ENCODE measurements at regions not wholly inside any gene's neighbourhood (a gene's known extent, or its start where the extent isn't known, plus 50 kb on each side); places are given as distances from the start of the nearest gene placed in this dataset.

GRCh38 chr11:130631119-130631518 lies 182.7 kb downstream of the ADAMTS15 start:
- intact Hi-C loops (cut with DNase I): no loop called here
- DNase-seq (ENCODE audit: low spot score) (no peak), ATAC-seq (no peak)

- intact Hi-C loops (cut with DNase I): no loop called here
- DNase-seq (ENCODE audit: low spot score) (no peak), ATAC-seq (no peak)
Observed at GRCh38 chr11:130633466-130633865, 185.0 kb downstream of the ADAMTS15 start.

- intact Hi-C loops (cut with DNase I): no loop called here
- DNase-seq (ENCODE audit: low spot score) (no peak), ATAC-seq (no peak)
Observed at GRCh38 chr11:130634186-130634585, 185.7 kb downstream of the ADAMTS15 start.

DNA sequence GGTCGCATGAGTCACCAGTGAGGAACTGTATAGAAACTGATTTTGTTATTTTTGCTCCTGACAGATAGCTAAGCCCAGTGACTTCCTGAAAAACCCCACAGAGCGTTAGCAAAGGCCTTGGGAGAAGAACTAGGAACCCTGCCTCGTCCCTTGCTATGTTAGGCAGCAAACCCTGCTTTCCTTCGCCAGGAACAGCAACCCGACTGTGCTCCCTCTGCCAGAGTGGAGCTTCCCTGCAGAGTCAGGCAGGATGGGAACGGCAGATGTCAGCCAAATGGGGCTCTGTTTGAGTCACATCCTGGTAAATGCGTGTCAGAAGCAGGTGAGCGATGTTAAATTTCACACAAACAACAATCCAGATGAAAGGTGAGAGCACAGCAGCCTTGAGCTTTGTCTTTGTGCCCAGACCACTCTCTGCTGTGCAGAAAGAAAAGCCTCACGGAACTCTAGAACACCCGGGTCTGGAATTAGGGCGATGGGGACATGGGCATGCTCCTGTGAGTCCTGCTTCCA lies 186.6 kb downstream of the ADAMTS15 start:
- peak; percentile 84 for ATAC-seq
- intact Hi-C loops (cut with DNase I): no loop called here
- no peak for DNase-seq (ENCODE audit: low spot score)

DNA sequence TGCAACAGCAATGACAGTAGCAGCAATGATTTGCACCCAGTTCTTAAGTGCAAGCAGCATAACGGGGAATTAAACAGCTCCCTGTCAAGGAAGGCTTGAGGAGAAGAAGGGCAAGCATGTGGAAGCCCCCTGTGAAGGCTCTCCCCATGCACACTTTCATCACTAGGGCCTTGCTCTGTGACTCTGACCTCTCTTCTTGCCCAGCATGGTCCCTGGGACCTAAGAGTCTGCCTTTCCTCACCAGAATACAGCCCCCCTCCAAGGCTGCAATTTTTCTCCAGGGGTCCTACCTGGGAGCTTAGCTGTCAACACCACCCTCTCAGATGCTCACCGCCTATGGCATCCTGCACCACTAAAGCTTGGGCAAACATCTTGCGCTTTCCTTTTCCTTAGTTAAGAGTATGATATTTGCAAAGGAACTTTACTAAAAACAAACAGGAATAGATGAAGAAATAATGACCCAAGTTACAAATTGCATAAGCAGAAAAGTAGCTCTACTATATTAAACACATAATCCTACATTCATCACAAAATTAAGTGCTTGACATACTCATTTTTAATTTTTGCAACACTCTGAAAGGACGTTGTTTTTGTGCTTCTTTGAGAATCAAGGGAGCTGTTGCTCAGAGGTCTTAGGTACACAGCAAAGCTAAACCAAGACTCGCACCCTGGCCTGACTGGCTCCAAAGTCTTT lies 187.6 kb downstream of the ADAMTS15 start:
- no peak for DNase-seq (ENCODE audit: low spot score)
- ATAC-seq: no peak
- intact Hi-C loops (cut with DNase I): no loop called here

DNA sequence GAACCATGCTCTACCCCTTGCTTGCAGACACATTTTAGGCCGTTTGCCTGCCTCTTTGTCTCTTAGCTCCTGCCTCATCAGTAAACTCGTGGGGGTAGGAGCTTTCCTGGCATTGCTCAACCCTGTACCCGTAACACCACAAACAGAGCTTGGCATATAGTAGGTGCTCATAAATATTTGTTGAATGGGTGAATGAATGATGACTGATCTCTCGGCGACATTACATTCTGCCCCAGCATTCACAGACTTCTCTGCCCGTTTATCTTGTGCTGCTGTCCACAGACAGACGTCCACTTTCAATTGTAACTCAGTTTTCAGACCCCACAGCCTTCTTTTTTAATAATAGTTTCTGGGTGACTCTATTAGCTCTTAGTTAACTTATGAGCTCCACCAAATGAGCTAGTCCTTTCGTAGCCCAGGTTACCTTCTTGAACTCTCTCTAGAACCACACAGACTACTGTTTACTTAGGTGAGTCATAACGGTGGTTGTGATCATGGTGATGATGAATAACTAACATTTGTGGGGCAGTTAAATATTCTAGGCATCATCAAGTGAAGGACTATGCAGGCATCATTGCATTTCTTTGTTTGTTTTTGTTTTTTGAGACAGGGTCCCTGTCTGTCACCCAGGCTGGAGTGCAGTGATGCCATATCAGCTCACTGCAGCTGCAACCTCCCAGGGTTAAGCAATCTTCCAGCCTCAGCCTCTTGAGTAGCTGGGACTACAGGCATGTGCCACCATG lies 188.4 kb downstream of the ADAMTS15 start:
- DNase-seq (ENCODE audit: low spot score): no peak
- no peak for ATAC-seq
- intact Hi-C loops (cut with DNase I): no loop called here

- no peak for DNase-seq (ENCODE audit: low spot score)
- intact Hi-C loops (cut with DNase I): no loop called here
- ATAC-seq: no peak
Observed at GRCh38 chr11:130637566-130637965, 189.1 kb downstream of the ADAMTS15 start.

- DNase-seq (ENCODE audit: low spot score) (no peak), ATAC-seq (no peak)
- intact Hi-C loops (cut with DNase I): no loop called here
Observed at GRCh38 chr11:130638033-130638432, 189.6 kb downstream of the ADAMTS15 start.

- ATAC-seq (peak; percentile 40), DNase-seq (ENCODE audit: low spot score) (no peak)
- intact Hi-C loops (cut with DNase I): no loop called here
Observed at GRCh38 chr11:130638624-130639023, 190.2 kb downstream of the ADAMTS15 start.

DNA sequence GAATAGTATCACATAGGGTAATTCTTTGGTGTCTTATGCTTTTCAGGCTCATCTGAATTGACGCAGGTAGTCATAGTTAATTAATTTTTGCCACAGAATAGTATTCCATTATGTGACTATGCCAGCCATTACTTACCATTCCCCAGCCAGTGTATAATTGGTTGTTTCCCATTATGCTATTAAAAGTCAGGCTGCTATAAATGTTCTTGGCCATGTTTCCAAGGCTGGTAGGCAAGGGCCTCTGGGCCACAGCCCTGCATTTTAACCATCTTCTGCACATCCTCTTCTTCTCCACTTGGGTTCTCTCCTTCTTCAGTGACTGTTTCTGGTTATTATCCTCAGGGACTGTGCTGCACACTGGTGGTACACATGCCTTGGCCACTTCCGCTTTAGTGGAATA lies 190.9 kb downstream of the ADAMTS15 start:
- DNase-seq (ENCODE audit: low spot score) (no peak), ATAC-seq (no peak)
- intact Hi-C loops (cut with DNase I): no loop called here

GRCh38 chr11:130640526-130640925 lies 192.1 kb downstream of the ADAMTS15 start:
- intact Hi-C loops (cut with DNase I): no loop called here
- no peak for DNase-seq (ENCODE audit: low spot score)
- ATAC-seq: no peak

- DNase-seq (ENCODE audit: low spot score) (peak; percentile 17), ATAC-seq (no peak)
- intact Hi-C loops (cut with DNase I): no loop called here
Observed at GRCh38 chr11:130641876-130642275, 193.4 kb downstream of the ADAMTS15 start.

GRCh38 chr11:130642994-130643393 lies 194.5 kb downstream of the ADAMTS15 start:
- peak; percentile 25 for DNase-seq (ENCODE audit: low spot score)
- no peak for ATAC-seq
- intact Hi-C loops (cut with DNase I): no loop called here

DNA sequence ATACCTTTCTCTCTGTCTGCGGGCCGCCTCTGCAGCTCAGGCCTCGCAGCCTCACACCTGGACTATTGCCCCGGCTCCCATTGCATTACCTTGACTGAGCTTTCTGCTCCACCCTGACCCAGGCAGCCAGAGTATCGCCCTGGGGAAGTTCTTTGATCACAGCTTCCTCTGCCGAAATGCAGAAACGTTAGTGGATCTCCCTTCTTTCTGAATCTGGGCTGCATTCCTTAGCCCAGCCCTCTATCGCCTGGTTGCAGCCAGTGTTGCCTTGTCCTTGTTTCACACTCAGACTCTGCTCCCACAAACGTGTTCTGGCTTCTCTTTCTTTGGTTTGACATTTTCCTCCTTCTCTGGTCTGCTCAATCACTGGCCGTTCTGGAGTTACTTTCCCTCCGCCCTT lies 195.7 kb downstream of the ADAMTS15 start:
- peak; percentile 50 for DNase-seq (ENCODE audit: low spot score)
- intact Hi-C loops (cut with DNase I): no loop called here
- ATAC-seq: peak; percentile 29

DNA sequence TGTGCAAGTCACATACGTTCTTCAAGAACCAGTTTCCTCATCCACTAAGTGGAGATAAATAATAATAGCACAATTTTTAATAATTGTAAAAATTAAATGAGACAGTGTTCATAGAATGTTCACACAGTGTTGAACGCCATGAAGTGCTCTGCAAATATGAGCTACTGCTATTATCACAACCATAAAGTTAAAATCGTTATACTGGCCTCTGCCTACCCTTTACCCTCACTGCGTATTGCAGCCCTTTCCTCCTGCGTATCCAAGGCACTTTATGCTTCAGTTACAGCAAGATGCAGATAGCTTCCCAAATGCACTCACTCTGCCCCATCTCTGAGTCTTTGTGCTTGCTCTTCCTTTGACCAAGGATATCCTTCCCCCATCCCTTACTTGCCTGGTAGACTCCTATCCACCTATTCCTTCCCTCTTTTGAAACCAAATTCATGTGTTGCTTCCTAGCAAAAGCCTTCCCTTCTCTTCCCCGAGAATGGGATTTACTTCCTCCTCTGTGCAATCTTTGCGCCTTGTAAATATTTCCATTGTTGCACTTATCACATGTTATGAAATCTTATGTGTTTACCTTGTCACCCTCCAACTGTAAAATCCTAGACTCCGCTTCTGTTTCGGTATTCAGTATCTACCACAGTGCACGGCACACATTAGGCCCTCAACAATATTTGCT lies 196.9 kb downstream of the ADAMTS15 start:
- no peak for DNase-seq (ENCODE audit: low spot score)
- no peak for ATAC-seq
- intact Hi-C loops (cut with DNase I): no loop called here

GRCh38 chr11:130645843-130646197 lies 197.4 kb downstream of the ADAMTS15 start:
- peak; percentile 25 for DNase-seq (ENCODE audit: low spot score)
- ATAC-seq: no peak
- intact Hi-C loops (cut with DNase I): no loop called here

DNA sequence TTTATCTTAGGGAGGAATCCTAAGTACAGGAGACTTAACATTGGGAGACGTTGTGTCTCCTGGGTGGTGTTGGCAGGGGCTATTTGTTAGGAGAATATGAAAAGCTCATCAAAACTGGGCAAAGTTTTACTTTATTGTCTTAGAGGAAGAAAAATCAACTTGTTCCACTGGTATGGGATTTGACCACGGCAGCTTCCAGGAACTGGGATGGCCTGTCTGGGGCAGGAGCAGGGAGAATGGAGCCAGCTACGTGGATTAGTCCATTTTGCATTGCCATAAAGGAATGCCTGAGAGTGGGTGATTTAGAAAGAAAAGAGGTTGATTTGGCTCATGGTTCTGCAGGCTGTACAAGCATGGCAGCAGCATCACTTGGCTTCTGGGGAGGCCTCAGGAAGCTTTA lies 198.4 kb downstream of the ADAMTS15 start:
- DNase-seq (ENCODE audit: low spot score) (peak; percentile 37), ATAC-seq (peak; percentile 8)
- intact Hi-C loops (cut with DNase I): no loop called here

DNA sequence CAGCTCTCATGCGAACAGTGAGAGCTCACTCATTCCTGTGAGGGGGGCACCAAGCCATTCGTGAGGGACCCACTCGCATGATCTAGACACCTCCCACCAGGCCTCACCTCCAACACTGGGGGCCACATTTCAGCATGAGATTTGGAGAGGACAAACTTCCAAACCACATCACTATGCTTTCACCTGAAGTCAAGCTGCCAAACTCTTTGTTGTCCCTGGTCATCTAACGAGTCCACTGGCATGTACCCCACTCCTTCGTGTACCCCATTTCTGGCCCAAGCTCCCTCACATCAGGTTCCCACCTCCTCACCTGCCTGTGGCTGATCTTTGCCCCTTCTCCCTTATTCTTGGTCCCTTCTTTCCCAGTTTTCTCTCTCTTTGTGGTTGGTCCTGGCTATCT lies 198.9 kb downstream of the ADAMTS15 start:
- ATAC-seq (no peak), DNase-seq (ENCODE audit: low spot score) (peak; percentile 34)
- intact Hi-C loops (cut with DNase I): no loop called here

DNA sequence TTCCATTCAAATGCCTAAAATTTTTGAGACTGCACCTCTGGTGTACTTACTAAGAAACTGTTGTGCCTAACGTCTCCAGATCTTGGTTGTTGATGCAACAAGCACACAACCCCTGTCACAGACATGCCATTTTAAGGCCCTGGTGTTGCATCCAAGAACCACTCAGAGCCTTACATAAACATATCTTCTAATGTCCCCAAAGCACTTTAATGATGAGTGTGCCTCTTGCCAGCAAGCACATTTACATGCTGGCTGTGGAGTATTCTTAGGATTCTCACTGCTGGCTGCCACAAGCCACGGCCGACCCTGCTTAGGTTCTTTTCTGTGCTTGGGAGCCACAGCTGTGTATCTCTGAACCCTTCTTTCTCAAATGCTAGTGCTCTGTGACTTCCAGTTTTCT lies 201.4 kb downstream of the ADAMTS15 start:
- DNase-seq (ENCODE audit: low spot score) (peak; percentile 22), ATAC-seq (no peak)
- intact Hi-C loops (cut with DNase I): loop anchor here (5.0 kb wide), 1 partner anchor 1742 kb away; no protein-coding TSS in a partner anchor

DNA sequence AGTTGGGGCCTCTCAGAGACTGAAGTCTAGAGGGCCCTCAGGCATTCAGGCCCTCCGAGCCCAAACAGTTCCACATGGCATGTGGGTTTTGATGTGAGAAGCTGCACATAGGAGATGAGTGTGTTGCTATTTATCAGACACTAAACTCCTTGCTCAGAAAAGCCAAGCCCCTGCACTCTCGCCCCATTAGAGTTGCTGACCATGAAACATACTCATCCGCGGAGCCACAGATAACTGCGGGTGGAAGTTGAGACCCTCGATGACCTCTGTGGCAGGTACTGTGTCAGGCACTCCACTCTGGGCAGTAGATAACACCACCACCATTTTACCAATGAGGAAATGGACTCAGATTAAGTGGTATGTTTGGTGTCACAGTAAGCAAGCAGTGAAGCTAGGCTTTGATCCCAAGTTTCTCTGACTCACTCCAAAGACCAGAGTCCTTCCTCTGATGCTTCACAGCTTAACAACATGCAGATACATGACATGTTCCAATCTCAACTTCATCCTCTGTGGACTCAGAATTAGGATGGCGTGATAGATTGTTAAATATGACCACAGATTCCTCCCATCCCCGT lies 202.1 kb downstream of the ADAMTS15 start:
- no peak for ATAC-seq

More for the DNA sequence above, 202.1 kb downstream of the ADAMTS15 start:
- DNase-seq (ENCODE audit: low spot score): peak; percentile 37
- intact Hi-C loops (cut with DNase I): loop anchor here (5.0 kb wide), 1 partner anchor 1743 kb away; no protein-coding TSS in a partner anchor

Measured in sciatic nerve (tissue), 2 donors.